Neural progenitor cell (in vitro differentiated cells): ENCODE measurements at regions not wholly inside any gene's neighbourhood (a gene's known extent, or its start where the extent isn't known, plus 50 kb on each side); places are given as distances from the start of the nearest gene placed in this dataset.

ENCODE experiments used
- EZH2 ChIP-seq: fragments of 200-600 bp; sonication (generic); IDR thresholded peaks from 2 replicates; pipeline ENCODE4 v1.6.1; 2017; ENCODE audit warnings: antibody characterized with exemption, mild to moderate bottlenecking, moderate library complexity
- EZH2phosphoT487 ChIP-seq: fragments of 200-600 bp; sonication (generic); IDR thresholded peaks from 2 replicates; pipeline ENCODE4 v1.6.1; 2017; ENCODE audit warnings: antibody characterized with exemption
- TF ChIP-seq, protein P1 (sequence below): fragments of 200-600 bp; sonication (generic); IDR thresholded peaks from 2 replicates; pipeline ENCODE4 v1.5.1; 2017; ENCODE audit warnings: antibody characterized with exemption, mild to moderate bottlenecking

DNA sequence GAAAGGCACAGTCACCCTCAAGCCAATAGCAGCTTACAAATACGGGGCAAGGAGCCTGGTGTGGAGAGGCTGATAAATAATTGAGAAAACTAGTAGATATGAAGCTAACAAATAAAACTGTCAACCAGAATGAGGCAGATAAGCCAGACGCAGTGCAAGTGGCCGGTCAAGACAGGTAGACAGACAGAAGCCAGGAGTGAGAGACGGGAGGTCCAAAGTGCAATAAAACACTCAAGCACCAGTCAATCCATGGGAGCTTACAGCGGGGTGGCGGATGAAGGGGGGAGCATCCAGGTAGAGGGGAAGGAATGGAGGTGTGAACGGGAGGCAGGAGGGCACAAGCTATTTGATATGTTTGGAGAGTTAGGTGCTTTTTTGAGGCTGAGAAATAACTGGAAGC, 193.1 kb downstream of the FOXD4L6 start:
- TF ChIP-seq, protein P1, sequence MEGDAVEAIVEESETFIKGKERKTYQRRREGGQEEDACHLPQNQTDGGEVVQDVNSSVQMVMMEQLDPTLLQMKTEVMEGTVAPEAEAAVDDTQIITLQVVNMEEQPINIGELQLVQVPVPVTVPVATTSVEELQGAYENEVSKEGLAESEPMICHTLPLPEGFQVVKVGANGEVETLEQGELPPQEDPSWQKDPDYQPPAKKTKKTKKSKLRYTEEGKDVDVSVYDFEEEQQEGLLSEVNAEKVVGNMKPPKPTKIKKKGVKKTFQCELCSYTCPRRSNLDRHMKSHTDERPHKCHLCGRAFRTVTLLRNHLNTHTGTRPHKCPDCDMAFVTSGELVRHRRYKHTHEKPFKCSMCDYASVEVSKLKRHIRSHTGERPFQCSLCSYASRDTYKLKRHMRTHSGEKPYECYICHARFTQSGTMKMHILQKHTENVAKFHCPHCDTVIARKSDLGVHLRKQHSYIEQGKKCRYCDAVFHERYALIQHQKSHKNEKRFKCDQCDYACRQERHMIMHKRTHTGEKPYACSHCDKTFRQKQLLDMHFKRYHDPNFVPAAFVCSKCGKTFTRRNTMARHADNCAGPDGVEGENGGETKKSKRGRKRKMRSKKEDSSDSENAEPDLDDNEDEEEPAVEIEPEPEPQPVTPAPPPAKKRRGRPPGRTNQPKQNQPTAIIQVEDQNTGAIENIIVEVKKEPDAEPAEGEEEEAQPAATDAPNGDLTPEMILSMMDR, result no peak
- no peak for TF ChIP-seq EZH2
- TF ChIP-seq EZH2phosphoT487, result no peak
